Parathyroid adenoma (tissue), 2 donors: ENCODE measurements at regions not wholly inside any gene's neighbourhood (a gene's known extent, or its start where the extent isn't known, plus 50 kb on each side); places are given as distances from the start of the nearest gene placed in this dataset.

Experiments
- H2AFZ ChIP-seq: fragments of 300-600 bp; sonication (generic); one replicate; pipeline ENCODE4 v1.7.0; 2017; ENCODE audit warnings: antibody characterized with exemption, mild to moderate bottlenecking
- H3K27ac ChIP-seq: fragments of 300-600 bp; sonication (generic); one replicate; pipeline ENCODE4 v1.7.0; 2017
- H3K27me3 ChIP-seq: fragments of 300-600 bp; sonication (generic); one replicate; pipeline ENCODE4 v1.7.0; 2017; ENCODE audit warnings: low read length; ENCODE audit not compliant: control insufficient read depth, insufficient read depth
- H3K36me3 ChIP-seq: fragments of 300-600 bp; sonication (generic); one replicate; pipeline ENCODE4 v1.7.0; 2017; ENCODE audit warnings: low read length; ENCODE audit not compliant: control insufficient read depth, insufficient read depth
- H3K4me1 ChIP-seq: fragments of 300-600 bp; sonication (generic); one replicate; pipeline ENCODE4 v1.7.0; 2017; ENCODE audit warnings: control low read depth
- H3K4me2 ChIP-seq: fragments of 300-600 bp; sonication (generic); one replicate; pipeline ENCODE4 v1.7.0; 2017; ENCODE audit warnings: low read length
- H3K4me3 ChIP-seq: fragments of 300-600 bp; sonication (generic); one replicate; pipeline ENCODE4 v1.7.0; 2017; ENCODE audit warnings: low read depth, low read length
- H3K79me2 ChIP-seq: fragments of 300-600 bp; sonication (generic); one replicate; pipeline ENCODE4 v1.7.0; 2017; ENCODE audit warnings: control low read depth
- H3K9ac ChIP-seq: fragments of 300-600 bp; sonication (generic); one replicate; pipeline ENCODE4 v1.7.0; 2017; ENCODE audit warnings: mild to moderate bottlenecking
- H3K9me3 ChIP-seq: fragments of 300-600 bp; sonication (generic); one replicate; pipeline ENCODE4 v1.7.0; 2017; ENCODE audit warnings: low read length; ENCODE audit not compliant: control insufficient read depth
- CTCF ChIP-seq: fragments of 300-600 bp; sonication (generic); IDR thresholded peaks from one replicate; pipeline ENCODE4 v1.7.0; 2017; ENCODE audit warnings: antibody characterized with exemption, mild to moderate bottlenecking
- donor health status: primary hyperparathyroidism.

GRCh38 chr12:97763113-97763512 is 300.5 kb downstream of the RMST start:
- H3K79me2 ChIP-seq = no peaks in the 10 kb centered on the region
- H3K36me3 ChIP-seq = no peaks in the 10 kb centered on the region
- H3K4me2 ChIP-seq = no peak overlapping the region
- H3K9ac ChIP-seq = no peak overlapping the region
- H3K27me3 ChIP-seq = no peaks in the 10 kb centered on the region
- no peak overlapping the region for H3K27ac ChIP-seq
- H2AFZ ChIP-seq = no peak overlapping the region
- H3K4me1 ChIP-seq = no peaks in the 10 kb centered on the region
- H3K9me3 ChIP-seq = no peaks in the 10 kb centered on the region
- no peak for TF ChIP-seq CTCF
- no peak overlapping the region for H3K4me3 ChIP-seq

GRCh38 chr12:97764700-97765099 is 302.1 kb downstream of the RMST start:
- H3K79me2 ChIP-seq = no peaks in the 10 kb centered on the region
- H3K27ac ChIP-seq = no peak overlapping the region
- H3K36me3 ChIP-seq = no peaks in the 10 kb centered on the region
- no peaks in the 10 kb centered on the region for H3K4me1 ChIP-seq
- H3K9ac ChIP-seq = no peak overlapping the region
- no peaks in the 10 kb centered on the region for H3K27me3 ChIP-seq
- no peak overlapping the region for H2AFZ ChIP-seq
- H3K4me3 ChIP-seq = no peak overlapping the region
- H3K4me2 ChIP-seq = no peak overlapping the region
- TF ChIP-seq CTCF = no peak
- H3K9me3 ChIP-seq = no peaks in the 10 kb centered on the region

- no peaks in the 10 kb centered on the region for H3K36me3 ChIP-seq
- H3K27me3 ChIP-seq = no peaks in the 10 kb centered on the region
- no peak for TF ChIP-seq CTCF
- H3K4me2 ChIP-seq = no peak overlapping the region
- H3K9me3 ChIP-seq = no peaks in the 10 kb centered on the region
- no peak overlapping the region for H2AFZ ChIP-seq
- no peak overlapping the region for H3K9ac ChIP-seq
- no peak overlapping the region for H3K27ac ChIP-seq
- no peak overlapping the region for H3K4me3 ChIP-seq
- H3K4me1 ChIP-seq = no peaks in the 10 kb centered on the region
- H3K79me2 ChIP-seq = no peaks in the 10 kb centered on the region
Measured at GRCh38 chr12:97767347-97767746, 304.7 kb downstream of the RMST start.

GRCh38 chr12:97778111-97778510 is 315.5 kb downstream of the RMST start:
- H3K9ac ChIP-seq = no peak overlapping the region
- no peak overlapping the region for H2AFZ ChIP-seq
- H3K79me2 ChIP-seq = no peaks in the 10 kb centered on the region
- no peaks in the 10 kb centered on the region for H3K36me3 ChIP-seq
- no peak overlapping the region for H3K4me3 ChIP-seq
- H3K4me1 ChIP-seq = no peaks in the 10 kb centered on the region
- TF ChIP-seq CTCF = no peak
- no peak overlapping the region for H3K27ac ChIP-seq
- H3K27me3 ChIP-seq = no peaks in the 10 kb centered on the region
- H3K4me2 ChIP-seq = no peak overlapping the region
- H3K9me3 ChIP-seq = no peaks in the 10 kb centered on the region

GRCh38 chr12:97781342-97781741 is 318.7 kb downstream of the RMST start:
- H2AFZ ChIP-seq = no peak overlapping the region
- H3K27ac ChIP-seq = no peak overlapping the region
- H3K36me3 ChIP-seq = no peaks in the 10 kb centered on the region
- no peak overlapping the region for H3K4me3 ChIP-seq
- no peak overlapping the region for H3K4me2 ChIP-seq
- H3K4me1 ChIP-seq = no peaks in the 10 kb centered on the region
- H3K9ac ChIP-seq = no peak overlapping the region
- no peaks in the 10 kb centered on the region for H3K9me3 ChIP-seq
- H3K27me3 ChIP-seq = no peaks in the 10 kb centered on the region
- TF ChIP-seq CTCF = no peak
- no peaks in the 10 kb centered on the region for H3K79me2 ChIP-seq
